GM12878 (cell line): ENCODE measurements at regions not wholly inside any gene's neighbourhood (a gene's known extent, or its start where the extent isn't known, plus 50 kb on each side); places are given as distances from the start of the nearest gene placed in this dataset.

Experiments used
- ATAC-seq: fragments of 200-7000 bp; cut with Tn5 transposase; 3 replicates; pipeline ENCODE4 v1.9.1; 2020; ENCODE audit warnings: mild to moderate bottlenecking, moderate library complexity
- BruUV-seq: library from RNA; stranded (reverse); fragments of 400-500 nt; replicated peaks from 2 replicates; lab custom pipeline; 2021; lab: Mats Ljungman, UMichigan
- CTCF ChIA-PET: fragments of 300-600 bp; sonication (Branson Sonifier 250); formaldehyde crosslinking; extraction: SDS; loops from one replicate; lab custom pipeline; 2021; ENCODE audit warnings: inconsistent platforms; lab: Yijun Ruan, JAX
- POLR2A ChIA-PET: fragments of 350-600 bp; formaldehyde crosslinking; extraction: SDS; loops from one replicate; lab custom pipeline; 2021; ENCODE audit warnings: inconsistent platforms; lab: Charles Lee
- RAD21 ChIA-PET: fragments of 300-600 bp; sonication (Branson Sonifier 250); formaldehyde crosslinking; loops from one replicate; lab custom pipeline; 2023; ENCODE audit warnings: antibody characterized with exemption; ENCODE audit not compliant: unreplicated experiment; lab: Charles Lee
- SMC1A ChIA-PET: fragments of 300-600 bp; sonication (Branson Sonifier 250); formaldehyde crosslinking; loops from one replicate; lab custom pipeline; 2023; ENCODE audit not compliant: unreplicated experiment, uncharacterized antibody; lab: Charles Lee
- DNase-seq: peaks from one replicate; pipeline ENCODE4 v3.0.0-alpha.2; 2011; ENCODE audit warnings: low read depth, low spot score
- FAIRE-seq: peaks from 3 replicates; lab custom pipeline; 2011; peaks lifted over from hg19 to GRCh38; lab: Jason Lieb, UNC
- H2AFZ ChIP-seq: 2 replicates; pipeline ENCODE4 v1.6.0; 2011; ENCODE audit warnings: low read depth, low read length, control low read depth; ENCODE audit not compliant: control insufficient read depth
- H3K27ac ChIP-seq: 2 replicates; pipeline ENCODE4 v1.5.1; 2011; ENCODE audit warnings: control low read depth; ENCODE audit not compliant: control insufficient read depth, insufficient read depth
- H3K27me3 ChIP-seq, 2 experiments: replicated peaks in 1 of 2; 2 replicates each; pipeline versions ENCODE4 v1.6.0 to v1.6.1; 2011; ENCODE audit warnings: low read length in 1 of 2; ENCODE audit not compliant: control insufficient read depth in 2 of 2, insufficient read depth in 2 of 2
- H3K36me3 ChIP-seq, 2 experiments: 2 replicates each; pipeline ENCODE4 v1.5.1; 2011; ENCODE audit warnings: low read length in 1 of 2; ENCODE audit not compliant: control insufficient read depth in 2 of 2, insufficient read depth in 2 of 2
- H3K4me1 ChIP-seq: 2 replicates; pipeline ENCODE4 v1.6.1; 2011; ENCODE audit warnings: mild to moderate bottlenecking, low read length, moderate library complexity, mixed read lengths; ENCODE audit not compliant: control insufficient read depth, insufficient read depth
- H3K4me2 ChIP-seq: 2 replicates; pipeline ENCODE4 v1.6.0; 2011; ENCODE audit warnings: control low read depth; ENCODE audit not compliant: control insufficient read depth, insufficient read depth
- H3K4me3 ChIP-seq: fragments of 200-600 bp; sonication (generic); 2 replicates; pipeline ENCODE4 v1.5.1; 2016
- H3K79me2 ChIP-seq: 2 replicates; pipeline ENCODE4 v1.6.0; 2011; ENCODE audit warnings: low read length; ENCODE audit not compliant: control insufficient read depth, insufficient read depth
- H3K9ac ChIP-seq: 2 replicates; pipeline ENCODE4 v1.8.0; 2011; ENCODE audit warnings: low read length, control low read depth, mixed read lengths; ENCODE audit not compliant: control insufficient read depth, insufficient read depth
- H3K9me3 ChIP-seq: replicated peaks from 3 replicates; pipeline ENCODE4 v1.5.1; 2011; ENCODE audit warnings: mild to moderate bottlenecking, low read length; ENCODE audit not compliant: control insufficient read depth, insufficient read depth
- H4K20me1 ChIP-seq: 2 replicates; pipeline ENCODE4 v1.6.0; 2011; ENCODE audit not compliant: control insufficient read depth, insufficient read depth
- BHLHE40 ChIP-seq, 2 experiments: fragments of 450-650 bp in 1 of 2; IDR thresholded peaks; 2 replicates each; pipeline ENCODE4 v1.6.1; 2011 to 2017; ENCODE audit warnings: low read depth in 2 of 2, borderline replicate concordance in 1 of 2, improper control_type of control experiment in 1 of 2, low read length in 1 of 2, mild to moderate bottlenecking in 1 of 2
- BRCA1 ChIP-seq: IDR thresholded peaks from 2 replicates; pipeline ENCODE4 v1.6.1; 2011; ENCODE audit warnings: low read depth, low read length, improper control_type of control experiment
- CEBPB ChIP-seq, 2 experiments: fragments of 150-350 bp in 1 of 2; IDR thresholded peaks; 2 replicates each; pipeline ENCODE4 v1.6.1; 2012 to 2014; ENCODE audit warnings: low read depth in 2 of 2, low read length in 2 of 2, borderline replicate concordance in 1 of 2, inconsistent platforms in 1 of 2
- EP300 ChIP-seq, 2 experiments: fragments of 150-350 bp in 1 of 2; IDR thresholded peaks; 2 replicates each; pipeline ENCODE4 v1.6.1; 2011 to 2012; ENCODE audit warnings: low read depth in 2 of 2, low read length in 2 of 2, borderline replicate concordance in 1 of 2, improper control_type of control experiment in 1 of 2, inconsistent platforms in 1 of 2; ENCODE audit not compliant: control insufficient read depth in 1 of 2
- ESRRA ChIP-seq: IDR thresholded peaks from 2 replicates; pipeline ENCODE4 v1.6.1; 2012; ENCODE audit warnings: mild to moderate bottlenecking, low read length, improper control_type of control experiment
- IRF4 ChIP-seq: IDR thresholded peaks from 2 replicates; pipeline ENCODE4 v1.6.1; 2011; ENCODE audit warnings: low read depth, low read length
- NFIC ChIP-seq: IDR thresholded peaks from 2 replicates; pipeline ENCODE4 v1.6.1; 2012; ENCODE audit warnings: low read depth, mild to moderate bottlenecking, inconsistent platforms, low read length, moderate library complexity
- PAX5 ChIP-seq: IDR thresholded peaks from 2 replicates; pipeline ENCODE4 v1.6.1; 2011; ENCODE audit warnings: low read depth, low read length, borderline replicate concordance
- RAD21 ChIP-seq: IDR thresholded peaks from 2 replicates; pipeline ENCODE4 v1.6.1; 2011; ENCODE audit warnings: mild to moderate bottlenecking, low read depth, low read length, moderate library complexity; ENCODE audit not compliant: insufficient read depth
- TAF1 ChIP-seq: IDR thresholded peaks from 2 replicates; pipeline ENCODE4 v1.6.1; 2011; ENCODE audit warnings: mild to moderate bottlenecking, low read depth, low read length, borderline replicate concordance
- TCF3 ChIP-seq: IDR thresholded peaks from 2 replicates; pipeline ENCODE4 v1.6.1; 2012; ENCODE audit warnings: low read depth, mild to moderate bottlenecking, low read length, borderline replicate concordance; ENCODE audit not compliant: insufficient read depth
- ZNF217 ChIP-seq: fragments of 450-650 bp; IDR thresholded peaks from 2 replicates; pipeline ENCODE4 v1.6.1; 2017; ENCODE audit warnings: antibody characterized with exemption, mild to moderate bottlenecking
- ZNF274 ChIP-seq: IDR thresholded peaks from one replicate; pipeline ENCODE4 v1.8.0; 2011; ENCODE audit not compliant: insufficient read length, insufficient read depth
- WGBS: methylation state at CpG from one replicate; pipeline ENCODE4 v1.1.6; 2016; ENCODE audit warnings: low lambda C conversion rate; ENCODE audit not compliant: insufficient replicate concordance, insufficient coverage; ENCODE audit errors: missing lambda C conversion rate; 5-methylcytosine and 5-hydroxymethylcytosine counted together
- in situ Hi-C: fragments of 300-500 bp; cut with MboI; formaldehyde crosslinking; loops from 9 replicates; pipeline ENCODE4 v1.14.3; 2018; ENCODE audit warnings: mixed read lengths
- intact Hi-C: fragments of 100-400 bp; cut with micrococcal nuclease; formaldehyde crosslinking; loops from one replicate; pipeline ENCODE4 v1.14.2; 2022; ENCODE audit not compliant: unreplicated experiment
- TF ChIP-seq, protein P1 (sequence below): fragments of 450-650 bp; formaldehyde crosslinking; IDR thresholded peaks from 2 replicates; pipeline ENCODE4 v1.4.0; 2020; ENCODE audit warnings: mild to moderate bottlenecking, moderate library complexity

DNA sequence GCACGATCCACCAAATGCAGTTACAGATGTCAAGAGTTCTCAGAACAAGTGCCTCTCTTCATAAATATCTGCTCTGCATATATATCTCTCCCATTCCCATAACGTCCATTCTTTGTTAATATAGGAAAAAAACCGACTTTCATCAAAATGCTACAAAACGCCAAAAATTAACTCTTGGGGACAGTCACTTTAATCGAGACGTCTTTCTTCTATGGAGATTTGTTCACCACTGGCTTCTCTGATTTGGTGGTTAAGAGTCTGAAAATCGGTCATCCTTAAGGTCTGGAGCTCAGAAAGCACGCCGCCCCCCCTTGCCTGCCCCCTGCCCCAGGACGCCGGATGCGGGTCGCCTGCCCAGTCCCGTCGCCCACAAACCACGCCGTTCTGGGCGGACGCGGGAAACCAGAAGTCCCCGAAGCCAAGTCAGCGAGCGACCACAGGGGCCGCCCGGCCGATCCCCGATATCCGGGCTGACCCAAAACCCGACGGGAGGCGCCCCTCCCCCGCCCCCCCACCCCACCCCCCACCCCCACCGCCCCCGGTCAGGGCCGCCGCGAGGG, 252.7 kb downstream of the TJP1 start (continued):
- TF ChIP-seq, protein P1, sequence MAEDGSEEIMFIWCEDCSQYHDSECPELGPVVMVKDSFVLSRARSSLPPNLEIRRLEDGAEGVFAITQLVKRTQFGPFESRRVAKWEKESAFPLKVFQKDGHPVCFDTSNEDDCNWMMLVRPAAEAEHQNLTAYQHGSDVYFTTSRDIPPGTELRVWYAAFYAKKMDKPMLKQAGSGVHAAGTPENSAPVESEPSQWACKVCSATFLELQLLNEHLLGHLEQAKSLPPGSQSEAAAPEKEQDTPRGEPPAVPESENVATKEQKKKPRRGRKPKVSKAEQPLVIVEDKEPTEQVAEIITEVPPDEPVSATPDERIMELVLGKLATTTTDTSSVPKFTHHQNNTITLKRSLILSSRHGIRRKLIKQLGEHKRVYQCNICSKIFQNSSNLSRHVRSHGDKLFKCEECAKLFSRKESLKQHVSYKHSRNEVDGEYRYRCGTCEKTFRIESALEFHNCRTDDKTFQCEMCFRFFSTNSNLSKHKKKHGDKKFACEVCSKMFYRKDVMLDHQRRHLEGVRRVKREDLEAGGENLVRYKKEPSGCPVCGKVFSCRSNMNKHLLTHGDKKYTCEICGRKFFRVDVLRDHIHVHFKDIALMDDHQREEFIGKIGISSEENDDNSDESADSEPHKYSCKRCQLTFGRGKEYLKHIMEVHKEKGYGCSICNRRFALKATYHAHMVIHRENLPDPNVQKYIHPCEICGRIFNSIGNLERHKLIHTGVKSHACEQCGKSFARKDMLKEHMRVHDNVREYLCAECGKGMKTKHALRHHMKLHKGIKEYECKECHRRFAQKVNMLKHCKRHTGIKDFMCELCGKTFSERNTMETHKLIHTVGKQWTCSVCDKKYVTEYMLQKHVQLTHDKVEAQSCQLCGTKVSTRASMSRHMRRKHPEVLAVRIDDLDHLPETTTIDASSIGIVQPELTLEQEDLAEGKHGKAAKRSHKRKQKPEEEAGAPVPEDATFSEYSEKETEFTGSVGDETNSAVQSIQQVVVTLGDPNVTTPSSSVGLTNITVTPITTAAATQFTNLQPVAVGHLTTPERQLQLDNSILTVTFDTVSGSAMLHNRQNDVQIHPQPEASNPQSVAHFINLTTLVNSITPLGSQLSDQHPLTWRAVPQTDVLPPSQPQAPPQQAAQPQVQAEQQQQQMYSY = no peak

DNA sequence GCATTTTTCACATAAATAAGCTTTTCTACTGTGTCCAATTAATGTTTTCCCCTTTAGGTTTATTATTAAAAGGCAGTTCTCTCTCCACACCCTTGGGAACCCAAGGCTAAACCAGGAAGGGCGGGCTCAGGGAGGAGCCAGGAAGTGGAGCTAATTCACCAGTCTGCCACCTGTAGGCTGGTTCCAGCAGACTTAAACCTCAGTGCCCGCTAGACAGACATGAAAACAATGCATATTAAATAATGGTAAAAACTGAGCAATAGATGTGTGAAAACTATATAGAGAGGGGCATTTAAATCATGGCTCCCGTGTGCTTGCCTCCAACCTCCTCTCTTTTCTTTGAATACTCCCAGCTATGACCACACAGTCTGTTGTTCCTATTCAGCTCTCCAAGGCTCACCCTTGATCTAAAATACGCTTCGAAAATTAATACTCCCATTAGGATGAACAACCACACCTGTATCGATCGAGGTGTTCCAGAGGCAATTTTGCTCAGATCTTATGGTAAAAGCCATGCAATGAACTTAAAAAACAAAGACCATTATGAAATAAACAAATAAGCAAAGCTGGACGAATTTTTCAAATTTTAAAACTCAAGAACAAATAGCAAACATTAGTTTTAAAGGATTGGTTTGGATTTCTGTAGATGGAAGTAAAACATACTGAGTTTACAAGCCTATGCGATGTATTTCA, 253.3 kb downstream of the TJP1 start:
- FAIRE-seq = no peak
- TF ChIP-seq ESRRA (no peak), RAD21 (no peak), PAX5 (no peak), BHLHE40 (IDR thresholded peaks at IDR 0.05; ENCODE audit: borderline replicate concordance in 1 of 2, low read depth in 2 of 2, low read length in 1 of 2) (no peak), NFIC (no peak), EP300 (IDR thresholded peaks at IDR 0.05; ENCODE audit: borderline replicate concordance in 1 of 2, control insufficient read depth in 1 of 2, low read depth in 2 of 2, low read length in 2 of 2) (no peak), TCF3 (no peak), IRF4 (no peak), CEBPB (IDR thresholded peaks at IDR 0.05; ENCODE audit: borderline replicate concordance in 1 of 2, low read depth in 2 of 2, low read length in 2 of 2) (no peak), ZNF217 (no peak), ZNF274 (no peak), TAF1 (no peak), BRCA1 (no peak)
- no peaks in the 10 kb centered on the region for H3K79me2 ChIP-seq
- H3K9ac ChIP-seq = no peak overlapping the region
- BruUV-seq = no TSS peak
- CTCF ChIA-PET = no interaction called here
- WGBS = 33% methylated on average over 9 of the region's 9 CpGs
- H3K4me2 ChIP-seq = no peak overlapping the region
- intact Hi-C loops = no loop called here
- ATAC-seq = no peak
- H3K36me3 ChIP-seq = no peaks in the 10 kb centered on the region
- H3K4me1 ChIP-seq = no peaks in the 10 kb centered on the region
- no peak for DNase-seq
- no peaks in the 10 kb centered on the region; the same call in 2 of the 3 replicates for H3K9me3 ChIP-seq
- peaks cover 0 to 8% of the 10 kb centered on the region in 2 experiments; a peak in 1 of 4 replicates for H3K27me3 ChIP-seq
- RAD21 ChIA-PET = no interaction called here
- no peaks in the 10 kb centered on the region for H4K20me1 ChIP-seq
- no peak overlapping the region for H3K4me3 ChIP-seq
- SMC1A ChIA-PET = no interaction called here
- no peak overlapping the region for H3K27ac ChIP-seq
- POLR2A ChIA-PET = no interaction called here
- in situ Hi-C loops = no loop called here
- H2AFZ ChIP-seq = no peak overlapping the region
